Erythroblast (primary cell): ENCODE measurements at regions not wholly inside any gene's neighbourhood (a gene's known extent, or its start where the extent isn't known, plus 50 kb on each side); places are given as distances from the start of the nearest gene placed in this dataset.

Experiments
- GATA1 ChIP-seq: IDR thresholded peaks from 2 replicates; pipeline ENCODE4 v1.6.1; 2011; ENCODE audit warnings: low read depth, mild to moderate bottlenecking, control low read depth, low read length, moderate library complexity
- POLR2A ChIP-seq: IDR thresholded peaks from 2 replicates; pipeline ENCODE4 v1.6.1; 2011; ENCODE audit warnings: mild to moderate bottlenecking, low read length

GRCh38 chr2:51231071-51231470, 199.1 kb upstream of the NRXN1 start:
- TF ChIP-seq GATA1 = no peak
- TF ChIP-seq POLR2A = no peak
